ENCODE measurements at regions not wholly inside any gene's neighbourhood (a gene's known extent, or its start where the extent isn't known, plus 50 kb on each side); places are given as distances from the start of the nearest gene placed in this dataset.

DNA sequence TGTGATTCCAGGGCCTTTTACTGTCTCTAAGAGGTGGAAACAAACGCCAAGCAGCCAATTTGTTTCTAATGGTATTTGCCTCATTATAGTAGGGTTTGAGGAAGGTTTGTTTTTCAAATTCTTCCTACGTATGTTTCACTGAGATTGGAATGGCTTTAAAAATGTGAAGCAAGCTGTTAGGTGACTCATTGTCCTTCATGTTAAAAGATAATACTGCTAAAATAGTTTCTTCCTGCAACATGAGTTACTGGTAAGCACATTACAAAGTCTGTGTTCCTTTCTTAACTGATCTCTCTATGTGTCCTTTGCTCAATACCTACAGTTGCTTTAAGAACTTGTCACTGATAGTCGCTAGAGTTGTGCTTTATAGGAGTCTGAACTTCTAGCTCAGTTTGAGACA, 1183.9 kb downstream of the RPA4 start:
- POLR2A ChIA-PET, result no interaction called here
- no peaks in the 10 kb centered on the region for H3K4me1 Mint-ChIP-seq (ENCODE audit: low read depth)
- no peak for ATAC-seq
- no peak for TF ChIP-seq CTCF (IDR thresholded peaks at IDR 0.05)
- no peak for DNase-seq
- CTCF ChIA-PET, result no interaction called here
- no peak overlapping the region for H3K4me3 Mint-ChIP-seq
- H3K36me3 Mint-ChIP-seq (ENCODE audit: low read depth), result no peaks in the 10 kb centered on the region
- H3K27ac Mint-ChIP-seq, result no peak overlapping the region
- intact Hi-C loops (cut with micrococcal nuclease), result no loop called here
- H3K27me3 Mint-ChIP-seq, result no peaks in the 10 kb centered on the region
- H3K9me3 Mint-ChIP-seq, result no peaks in the 10 kb centered on the region

GRCh38 chrX:98068024-98068580, 1184.4 kb downstream of the RPA4 start:
- CTCF ChIA-PET, result no interaction called here
- no peak for TF ChIP-seq CTCF (IDR thresholded peaks at IDR 0.05)
- ATAC-seq (no peak), DNase-seq (no peak)
- Mint-ChIP-seq H3K27ac (no peak overlapping the region), H3K4me3 (no peak overlapping the region), H3K36me3 (ENCODE audit: low read depth) (no peaks in the 10 kb centered on the region), H3K27me3 (no peaks in the 10 kb centered on the region), H3K9me3 (no peaks in the 10 kb centered on the region), H3K4me1 (ENCODE audit: low read depth) (no peaks in the 10 kb centered on the region)
- intact Hi-C loops (cut with micrococcal nuclease), result no loop called here
- POLR2A ChIA-PET, result no interaction called here

- Mint-ChIP-seq H3K36me3 (ENCODE audit: low read depth) (no peaks in the 10 kb centered on the region), H3K4me1 (ENCODE audit: low read depth) (no peaks in the 10 kb centered on the region), H3K27ac (no peak overlapping the region), H3K9me3 (no peaks in the 10 kb centered on the region), H3K27me3 (no peaks in the 10 kb centered on the region), H3K4me3 (no peak overlapping the region)
- DNase-seq, result no peak
- intact Hi-C loops (cut with micrococcal nuclease), result no loop called here
- ChIA-PET POLR2A (no interaction called here), CTCF (no interaction called here)
- no peak for TF ChIP-seq CTCF (IDR thresholded peaks at IDR 0.05)
- no peak for ATAC-seq
These were observed 1187.6 kb downstream of the RPA4 start for GRCh38 chrX:98071331-98071730.

DNA sequence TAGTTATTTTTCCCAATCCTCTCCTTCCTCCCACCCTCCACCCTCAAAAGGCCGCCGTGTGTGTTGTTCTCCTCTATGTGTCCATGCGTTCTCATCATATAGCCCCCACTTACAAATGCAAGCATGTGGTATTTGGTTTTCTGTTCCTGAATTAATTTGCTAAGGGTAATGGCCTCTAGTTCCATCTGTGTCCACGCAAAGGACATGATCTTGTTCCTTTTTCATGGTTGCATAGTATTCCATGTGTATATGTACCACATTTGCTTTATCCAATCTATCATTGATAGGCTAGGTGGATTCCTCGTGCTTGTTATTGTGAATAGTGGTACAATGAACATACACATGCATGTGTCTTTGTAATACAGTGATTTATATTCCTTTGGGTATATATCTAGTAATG, 1193.7 kb downstream of the RPA4 start:
- no peaks in the 10 kb centered on the region for H3K27me3 Mint-ChIP-seq
- POLR2A ChIA-PET, result no interaction called here
- no peak for ATAC-seq
- DNase-seq, result no peak
- no peak overlapping the region for H3K4me3 Mint-ChIP-seq
- H3K4me1 Mint-ChIP-seq (ENCODE audit: low read depth), result no peaks in the 10 kb centered on the region
- TF ChIP-seq CTCF (IDR thresholded peaks at IDR 0.05), result no peak
- no peak overlapping the region for H3K27ac Mint-ChIP-seq
- CTCF ChIA-PET, result no interaction called here
- intact Hi-C loops (cut with micrococcal nuclease), result no loop called here
- peaks cover 1% of the 10 kb centered on the region for H3K9me3 Mint-ChIP-seq
- H3K36me3 Mint-ChIP-seq (ENCODE audit: low read depth), result no peaks in the 10 kb centered on the region

GRCh38 chrX:98111684-98112083, 1228.0 kb downstream of the RPA4 start:
- DNase-seq (no peak), ATAC-seq (no peak)
- H3K9me3 Mint-ChIP-seq, result no peaks in the 10 kb centered on the region
- no peaks in the 10 kb centered on the region for H3K36me3 Mint-ChIP-seq (ENCODE audit: low read depth)
- intact Hi-C loops (cut with micrococcal nuclease), result no loop called here
- ChIA-PET POLR2A (no interaction called here), CTCF (no interaction called here)
- H3K27me3 Mint-ChIP-seq, result no peaks in the 10 kb centered on the region
- H3K27ac Mint-ChIP-seq, result no peak overlapping the region
- H3K4me1 Mint-ChIP-seq (ENCODE audit: low read depth), result no peaks in the 10 kb centered on the region
- no peak for TF ChIP-seq CTCF (IDR thresholded peaks at IDR 0.05)
- no peak overlapping the region for H3K4me3 Mint-ChIP-seq

Measured in activated CD8-positive, alpha-beta T cell treated with anti-CD3 and anti-CD28 coated beads for 36 hours (primary cell).